NCI-H1092 (cell line): ENCODE measurements at regions not wholly inside any gene's neighbourhood (a gene's known extent, or its start where the extent isn't known, plus 50 kb on each side); places are given as distances from the start of the nearest gene placed in this dataset.
"Not testable (repeated sequence)": the region's sequence is repeated elsewhere in the genome, so short reads cannot be mapped to it uniquely, and the experiment has no call there.

Experiments
- DNase-seq: peaks from one replicate; lab custom pipeline; 2025; lab: John Stamatoyannopoulos, UW

GRCh38 chr2:144969564-144969963 is 449.6 kb upstream of the ZEB2 start:
- not testable (repeated sequence) for DNase-seq

- no peak for DNase-seq
These were observed 448.0 kb upstream of the ZEB2 start for GRCh38 chr2:144967961-144968360.

- DNase-seq, result no peak
These were observed 445.3 kb upstream of the ZEB2 start for GRCh38 chr2:144965172-144965571.

- DNase-seq, result no peak
These were observed 443.1 kb upstream of the ZEB2 start for GRCh38 chr2:144963031-144963430.

- DNase-seq, result no peak
These were observed 439.5 kb upstream of the ZEB2 start for GRCh38 chr2:144959416-144959815.

GRCh38 chr2:144950899-144951560 is 431.1 kb upstream of the ZEB2 start:
- DNase-seq, result no peak

GRCh38 chr2:144948205-144948855 is 428.4 kb upstream of the ZEB2 start:
- no peak for DNase-seq

GRCh38 chr2:144947709-144948037 is 427.8 kb upstream of the ZEB2 start:
- no peak for DNase-seq

- no peak for DNase-seq
These were observed 426.3 kb upstream of the ZEB2 start for GRCh38 chr2:144946263-144946662.

GRCh38 chr2:144944546-144945220 is 424.8 kb upstream of the ZEB2 start:
- no peak for DNase-seq

GRCh38 chr2:144943986-144944385 is 424.1 kb upstream of the ZEB2 start:
- no peak for DNase-seq

GRCh38 chr2:144943293-144943941 is 423.5 kb upstream of the ZEB2 start:
- no peak for DNase-seq

- no peak for DNase-seq
These were observed 422.8 kb upstream of the ZEB2 start for GRCh38 chr2:144942516-144943256.

GRCh38 chr2:144941743-144942488 is 422.0 kb upstream of the ZEB2 start:
- DNase-seq, result no peak

GRCh38 chr2:144939590-144939989 is 419.7 kb upstream of the ZEB2 start:
- no peak for DNase-seq

GRCh38 chr2:144937910-144938709 is 418.2 kb upstream of the ZEB2 start:
- DNase-seq, result no peak

- no peak for DNase-seq
These were observed 417.1 kb upstream of the ZEB2 start for GRCh38 chr2:144937066-144937465.

GRCh38 chr2:144936442-144936841 is 416.5 kb upstream of the ZEB2 start:
- DNase-seq, result no peak

- no peak for DNase-seq
These were observed 415.8 kb upstream of the ZEB2 start for GRCh38 chr2:144935736-144936135.

- DNase-seq, result no peak
These were observed 415.3 kb upstream of the ZEB2 start for GRCh38 chr2:144935191-144935590.

- no peak for DNase-seq
These were observed 412.0 kb upstream of the ZEB2 start for GRCh38 chr2:144931960-144932359.
